HL-60 (cell line): ENCODE measurements at regions not wholly inside any gene's neighbourhood (a gene's known extent, or its start where the extent isn't known, plus 50 kb on each side); places are given as distances from the start of the nearest gene placed in this dataset.

ENCODE experiments used
- DNase-seq, 2 experiments: peaks; one replicate each; pipeline ENCODE4 v3.0.0-alpha.2; 2010 to 2020; ENCODE audit warnings: low read depth in 1 of 2, low spot score in 1 of 2
- H3K27ac ChIP-seq: fragments of 250-450 bp; sonication (Bioruptor Pico); replicated peaks from 2 replicates; pipeline ENCODE4 v1.5.1; 2020; ENCODE audit warnings: mild to moderate bottlenecking, moderate library complexity
- H3K27me3 ChIP-seq: fragments of 250-450 bp; sonication (Bioruptor Pico); 2 replicates; pipeline ENCODE4 v1.5.1; 2021; ENCODE audit warnings: mild to moderate bottlenecking, moderate library complexity; ENCODE audit not compliant: insufficient read depth, poor library complexity, severe bottlenecking
- H3K4me3 ChIP-seq: replicated peaks from 2 replicates; pipeline ENCODE4 v1.5.1; 2011; ENCODE audit warnings: mild to moderate bottlenecking, control low read depth, low read length; ENCODE audit not compliant: insufficient read depth
- CTCF ChIP-seq: IDR thresholded peaks from one replicate; pipeline ENCODE4 v1.5.1; 2011; ENCODE audit warnings: low read length, control low read depth, inconsistent platforms; ENCODE audit not compliant: insufficient read depth
- GABPA ChIP-seq: IDR thresholded peaks from 2 replicates; pipeline ENCODE4 v1.6.1; 2012; ENCODE audit warnings: low read depth
- POLR2AphosphoS5 ChIP-seq: IDR thresholded peaks from 2 replicates; pipeline ENCODE4 v1.6.1; 2012; ENCODE audit warnings: low read depth
- SPI1 ChIP-seq: IDR thresholded peaks from 2 replicates; pipeline ENCODE4 v1.6.1; 2012; ENCODE audit warnings: low read depth, mild to moderate bottlenecking, borderline replicate concordance
- TF ChIP-seq, protein P1 (sequence below): IDR thresholded peaks from 2 replicates; pipeline ENCODE4 v1.6.1; 2012; ENCODE audit warnings: low read depth; ENCODE audit not compliant: insufficient replicate concordance

- H3K27ac ChIP-seq = no peak overlapping the region
- TF ChIP-seq POLR2AphosphoS5 (no peak), CTCF (no peak), SPI1 (no peak), GABPA (no peak)
- TF ChIP-seq, protein P1, sequence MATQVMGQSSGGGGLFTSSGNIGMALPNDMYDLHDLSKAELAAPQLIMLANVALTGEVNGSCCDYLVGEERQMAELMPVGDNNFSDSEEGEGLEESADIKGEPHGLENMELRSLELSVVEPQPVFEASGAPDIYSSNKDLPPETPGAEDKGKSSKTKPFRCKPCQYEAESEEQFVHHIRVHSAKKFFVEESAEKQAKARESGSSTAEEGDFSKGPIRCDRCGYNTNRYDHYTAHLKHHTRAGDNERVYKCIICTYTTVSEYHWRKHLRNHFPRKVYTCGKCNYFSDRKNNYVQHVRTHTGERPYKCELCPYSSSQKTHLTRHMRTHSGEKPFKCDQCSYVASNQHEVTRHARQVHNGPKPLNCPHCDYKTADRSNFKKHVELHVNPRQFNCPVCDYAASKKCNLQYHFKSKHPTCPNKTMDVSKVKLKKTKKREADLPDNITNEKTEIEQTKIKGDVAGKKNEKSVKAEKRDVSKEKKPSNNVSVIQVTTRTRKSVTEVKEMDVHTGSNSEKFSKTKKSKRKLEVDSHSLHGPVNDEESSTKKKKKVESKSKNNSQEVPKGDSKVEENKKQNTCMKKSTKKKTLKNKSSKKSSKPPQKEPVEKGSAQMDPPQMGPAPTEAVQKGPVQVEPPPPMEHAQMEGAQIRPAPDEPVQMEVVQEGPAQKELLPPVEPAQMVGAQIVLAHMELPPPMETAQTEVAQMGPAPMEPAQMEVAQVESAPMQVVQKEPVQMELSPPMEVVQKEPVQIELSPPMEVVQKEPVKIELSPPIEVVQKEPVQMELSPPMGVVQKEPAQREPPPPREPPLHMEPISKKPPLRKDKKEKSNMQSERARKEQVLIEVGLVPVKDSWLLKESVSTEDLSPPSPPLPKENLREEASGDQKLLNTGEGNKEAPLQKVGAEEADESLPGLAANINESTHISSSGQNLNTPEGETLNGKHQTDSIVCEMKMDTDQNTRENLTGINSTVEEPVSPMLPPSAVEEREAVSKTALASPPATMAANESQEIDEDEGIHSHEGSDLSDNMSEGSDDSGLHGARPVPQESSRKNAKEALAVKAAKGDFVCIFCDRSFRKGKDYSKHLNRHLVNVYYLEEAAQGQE = no peak
- no peak for DNase-seq
- H3K4me3 ChIP-seq = no peak overlapping the region
- H3K27me3 ChIP-seq = no peaks in the 10 kb centered on the region
Measured at GRCh38 chr2:157164370-157164769, 93.1 kb upstream of the GALNT5 start.

- no peak for DNase-seq
- TF ChIP-seq GABPA (no peak), SPI1 (no peak), POLR2AphosphoS5 (no peak), CTCF (no peak)
- TF ChIP-seq, protein P1 = no peak
- Histone ChIP-seq H3K27ac (no peak overlapping the region), H3K27me3 (no peaks in the 10 kb centered on the region), H3K4me3 (no peak overlapping the region)
Measured at GRCh38 chr2:157164891-157165290, 92.6 kb upstream of the GALNT5 start.

DNA sequence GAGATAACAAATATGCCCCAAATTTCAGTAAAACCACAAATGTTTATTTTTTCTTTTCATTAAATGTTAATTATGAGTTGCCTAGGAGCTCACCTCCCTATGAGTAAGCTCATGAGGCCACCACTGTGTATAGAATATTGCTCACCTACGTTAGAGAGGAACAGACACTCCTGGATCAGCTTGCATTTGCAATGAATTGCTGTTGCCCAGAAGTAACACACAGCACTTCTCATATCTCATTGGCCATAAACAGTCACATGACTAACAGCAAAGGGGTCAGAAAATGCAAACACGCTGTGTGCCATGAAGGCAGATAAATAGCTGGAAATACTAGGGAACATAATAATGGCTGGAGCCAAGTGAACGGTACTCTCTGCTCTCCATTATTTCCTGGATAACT lies 89.0 kb upstream of the GALNT5 start:
- H3K27ac ChIP-seq = no peak overlapping the region
- no peak for DNase-seq
- H3K27me3 ChIP-seq = no peaks in the 10 kb centered on the region
- no peak overlapping the region for H3K4me3 ChIP-seq
- TF ChIP-seq GABPA (no peak), POLR2AphosphoS5 (no peak), SPI1 (no peak), CTCF (no peak)
- TF ChIP-seq, protein P1 = no peak
